Cerebellar cortex (tissue), 1 donor: ENCODE measurements at regions not wholly inside any gene's neighbourhood (a gene's known extent, or its start where the extent isn't known, plus 50 kb on each side); places are given as distances from the start of the nearest gene placed in this dataset.
A peak's percentile ranks its signal among the peaks of the same experiment; 100 is the strongest.

Experiments
- DNase-seq: peaks from one replicate; pipeline ENCODE4 v3.0.0-alpha.2; 2015; ENCODE audit warnings: low spot score

- DNase-seq: no peak
Measured at GRCh38 chr4:43345323-43345925, 452.9 kb downstream of the GRXCR1 start.

GRCh38 chr4:43348591-43348990, 456.1 kb downstream of the GRXCR1 start:
- DNase-seq: no peak

GRCh38 chr4:43351970-43352806, 459.7 kb downstream of the GRXCR1 start:
- no peak for DNase-seq

- no peak for DNase-seq
Measured at GRCh38 chr4:43352859-43353258, 460.3 kb downstream of the GRXCR1 start.

- no peak for DNase-seq
Measured at GRCh38 chr4:43353552-43353951, 461.0 kb downstream of the GRXCR1 start.

GRCh38 chr4:43356786-43357185, 464.3 kb downstream of the GRXCR1 start:
- DNase-seq: no peak

- DNase-seq: peak; percentile 82
Measured at GRCh38 chr4:43357252-43357974, 464.9 kb downstream of the GRXCR1 start.

GRCh38 chr4:43360296-43360695, 467.8 kb downstream of the GRXCR1 start:
- no peak for DNase-seq

- DNase-seq: no peak
Measured at GRCh38 chr4:43362875-43363636, 470.5 kb downstream of the GRXCR1 start.

GRCh38 chr4:43369036-43369594, 476.6 kb downstream of the GRXCR1 start:
- peak; percentile 54 for DNase-seq

- DNase-seq: peak; percentile 62
Measured at GRCh38 chr4:43373201-43373600, 480.7 kb downstream of the GRXCR1 start.

GRCh38 chr4:43374216-43374751, 481.8 kb downstream of the GRXCR1 start:
- peak; percentile 34 for DNase-seq

GRCh38 chr4:43379016-43379415, 486.5 kb downstream of the GRXCR1 start:
- peak; percentile 73 for DNase-seq

- no peak for DNase-seq
Measured at GRCh38 chr4:43380093-43380492, 487.6 kb downstream of the GRXCR1 start.

GRCh38 chr4:43391069-43391468, 498.6 kb downstream of the GRXCR1 start:
- DNase-seq: no peak

GRCh38 chr4:43394976-43395375, 502.5 kb downstream of the GRXCR1 start:
- no peak for DNase-seq

GRCh38 chr4:43399726-43400125, 507.2 kb downstream of the GRXCR1 start:
- no peak for DNase-seq

GRCh38 chr4:43402393-43402792, 509.9 kb downstream of the GRXCR1 start:
- DNase-seq: no peak

GRCh38 chr4:43410636-43411035, 518.1 kb downstream of the GRXCR1 start:
- no peak for DNase-seq

GRCh38 chr4:43411226-43411625, 518.7 kb downstream of the GRXCR1 start:
- no peak for DNase-seq

GRCh38 chr4:43423276-43423675, 530.8 kb downstream of the GRXCR1 start:
- no peak for DNase-seq

GRCh38 chr4:43425206-43425605, 532.7 kb downstream of the GRXCR1 start:
- DNase-seq: no peak
